ENCODE measurements at regions not wholly inside any gene's neighbourhood (a gene's known extent, or its start where the extent isn't known, plus 50 kb on each side); places are given as distances from the start of the nearest gene placed in this dataset.

GRCh38 chr17:5958850-5959249 lies 111.3 kb upstream of the WSCD1 start:
- TF ChIP-seq CTCF (IDR thresholded peaks at IDR 0.05; ENCODE audit: insufficient read depth, low read length) (no peak), POLR2AphosphoS5 (IDR thresholded peaks at IDR 0.05; ENCODE audit: low read depth) (no peak), SPI1 (IDR thresholded peaks at IDR 0.05; ENCODE audit: borderline replicate concordance, low read depth) (no peak), REST (IDR thresholded peaks at IDR 0.05; ENCODE audit: insufficient replicate concordance, low read depth) (no peak)

Measured in HL-60 (cell line).